GM21515 (cell line): ENCODE measurements at regions not wholly inside any gene's neighbourhood (a gene's known extent, or its start where the extent isn't known, plus 50 kb on each side); places are given as distances from the start of the nearest gene placed in this dataset.

Source experiments
- ATAC-seq: cut with Tn5 transposase; IDR thresholded peaks from one replicate; pipeline ENCODE4 v1.9.1; 2021; ENCODE audit not compliant: unreplicated experiment

DNA sequence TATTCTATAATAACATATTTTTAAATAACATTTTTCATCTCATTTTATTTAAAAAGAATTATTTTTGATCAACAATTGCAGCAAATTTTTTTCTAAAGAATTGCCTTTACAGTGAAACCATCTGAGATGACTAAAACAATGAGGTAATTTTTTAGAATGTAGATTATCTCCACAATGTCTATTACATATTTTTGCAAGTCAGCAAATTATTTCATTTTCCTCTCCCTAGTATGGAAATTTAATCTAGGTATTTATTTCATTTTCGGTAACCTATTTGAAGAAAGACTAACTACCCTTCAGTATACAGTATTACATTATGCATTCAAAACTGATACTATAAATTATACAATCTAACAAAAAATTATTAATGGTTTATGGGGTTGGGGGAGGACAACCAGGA, 213.2 kb upstream of the SP4 start:
- no peak for ATAC-seq

DNA sequence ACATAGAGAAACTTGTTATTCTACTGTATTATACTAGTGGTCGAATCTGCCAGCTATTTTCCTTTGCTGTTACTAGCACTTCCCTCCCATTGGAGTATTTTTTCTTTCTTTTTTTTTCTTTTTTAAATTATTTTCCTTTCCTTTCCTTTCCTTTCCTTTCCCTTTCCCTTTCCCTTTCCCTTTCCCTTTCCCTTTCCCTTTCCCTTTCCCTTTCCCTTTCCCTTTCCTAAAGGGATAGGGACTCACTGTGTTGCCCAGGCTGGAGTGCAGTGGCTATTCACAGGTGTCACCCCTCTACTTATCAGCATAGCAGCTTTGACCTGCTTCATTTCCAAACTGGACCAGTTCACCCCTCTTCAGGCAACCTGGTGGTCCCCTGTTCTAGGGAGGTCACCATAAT, 212.6 kb upstream of the SP4 start:
- ATAC-seq, result no peak

DNA sequence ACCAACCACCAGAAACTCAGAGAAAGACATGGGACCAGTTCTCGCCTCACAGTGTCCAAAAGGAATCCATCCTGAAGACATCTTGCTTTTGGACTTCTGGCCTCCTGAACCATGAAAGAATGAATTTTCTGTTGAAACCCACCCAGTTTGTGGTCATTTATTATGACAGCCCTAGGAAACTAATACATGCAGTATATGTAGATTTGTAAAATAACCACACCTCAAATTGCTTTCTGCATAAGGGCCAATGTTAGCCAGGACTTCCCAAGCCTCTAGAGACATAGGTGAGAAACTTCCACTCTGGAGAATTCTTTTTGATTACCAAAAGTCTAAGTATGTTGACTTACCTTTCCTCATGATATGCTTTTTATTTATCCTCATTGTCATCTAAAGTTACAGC, 210.5 kb upstream of the SP4 start:
- ATAC-seq, result no peak

- no peak for ATAC-seq
Observed at GRCh38 chr7:21218155-21218554, 209.7 kb upstream of the SP4 start.

DNA sequence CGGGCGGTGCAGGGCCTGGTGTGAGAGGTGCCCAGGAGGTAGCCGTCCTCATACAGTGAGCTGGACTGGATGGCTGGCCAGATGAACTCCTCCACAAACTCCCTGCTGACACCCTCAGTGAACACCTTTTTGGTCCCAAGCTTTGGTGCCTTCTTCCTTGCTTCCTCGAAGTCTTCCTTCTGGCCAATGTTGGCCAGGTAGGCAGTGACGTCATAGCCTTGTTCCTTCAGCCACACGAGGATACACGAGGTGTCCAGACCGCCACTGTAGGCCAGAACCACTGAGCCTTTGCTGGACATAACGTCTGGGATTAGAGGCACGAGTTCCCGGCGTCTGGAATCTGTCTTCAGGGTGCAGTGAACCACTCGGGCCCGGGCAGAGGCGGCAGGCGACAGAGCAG, 206.8 kb upstream of the SP4 start:
- no peak for ATAC-seq

GRCh38 chr7:21238400-21239116, 189.3 kb upstream of the SP4 start:
- no peak for ATAC-seq

DNA sequence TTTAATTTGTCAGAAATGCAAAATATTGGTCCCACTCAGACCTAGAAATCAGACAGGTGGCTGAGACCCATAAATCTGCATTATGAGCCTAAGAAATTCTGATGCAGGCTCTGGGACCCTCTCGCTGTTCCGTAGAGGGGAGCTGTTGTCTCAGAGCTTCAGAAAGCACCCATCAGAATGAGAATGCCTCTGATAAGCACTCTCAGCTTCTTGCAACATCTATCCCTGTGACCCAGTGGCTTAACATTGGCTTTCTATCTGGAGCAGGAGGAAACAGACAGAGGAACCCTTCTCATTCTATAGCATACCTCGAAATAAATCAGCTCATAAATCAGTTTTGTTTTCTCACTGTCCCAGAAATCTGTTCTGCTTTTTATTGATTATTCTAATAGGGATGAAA, 184.6 kb upstream of the SP4 start:
- ATAC-seq, result no peak

DNA sequence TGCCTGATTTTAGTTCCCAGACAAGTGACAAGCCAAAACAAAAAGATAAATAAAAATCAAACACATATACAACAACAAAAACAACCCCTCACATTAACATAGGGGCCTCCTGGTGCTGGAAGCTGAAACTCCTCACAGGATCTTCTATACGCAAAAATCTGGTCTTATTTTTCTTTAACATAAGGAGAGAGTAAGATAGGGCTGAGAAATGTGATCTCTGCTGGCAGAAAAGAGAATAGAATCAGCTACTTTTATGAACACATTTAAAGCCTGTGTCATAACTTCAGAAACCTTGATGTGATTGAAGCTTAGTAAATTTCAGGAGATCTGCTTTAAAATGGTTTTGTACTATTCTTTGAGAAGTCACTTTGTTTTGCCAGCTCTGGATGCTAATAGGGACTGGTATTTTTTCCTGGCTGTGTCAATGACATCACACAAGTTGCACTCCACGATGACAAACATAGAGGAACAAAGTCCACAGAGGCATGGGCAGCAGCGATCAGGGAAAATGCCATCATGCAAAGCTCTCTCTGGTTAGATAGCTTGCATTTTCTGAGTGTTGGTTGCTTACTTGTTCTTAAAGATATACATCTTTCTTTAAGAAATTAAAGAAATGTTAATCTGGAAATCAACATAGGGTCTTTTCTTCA, 176.6 kb upstream of the SP4 start:
- ATAC-seq, result no peak

DNA sequence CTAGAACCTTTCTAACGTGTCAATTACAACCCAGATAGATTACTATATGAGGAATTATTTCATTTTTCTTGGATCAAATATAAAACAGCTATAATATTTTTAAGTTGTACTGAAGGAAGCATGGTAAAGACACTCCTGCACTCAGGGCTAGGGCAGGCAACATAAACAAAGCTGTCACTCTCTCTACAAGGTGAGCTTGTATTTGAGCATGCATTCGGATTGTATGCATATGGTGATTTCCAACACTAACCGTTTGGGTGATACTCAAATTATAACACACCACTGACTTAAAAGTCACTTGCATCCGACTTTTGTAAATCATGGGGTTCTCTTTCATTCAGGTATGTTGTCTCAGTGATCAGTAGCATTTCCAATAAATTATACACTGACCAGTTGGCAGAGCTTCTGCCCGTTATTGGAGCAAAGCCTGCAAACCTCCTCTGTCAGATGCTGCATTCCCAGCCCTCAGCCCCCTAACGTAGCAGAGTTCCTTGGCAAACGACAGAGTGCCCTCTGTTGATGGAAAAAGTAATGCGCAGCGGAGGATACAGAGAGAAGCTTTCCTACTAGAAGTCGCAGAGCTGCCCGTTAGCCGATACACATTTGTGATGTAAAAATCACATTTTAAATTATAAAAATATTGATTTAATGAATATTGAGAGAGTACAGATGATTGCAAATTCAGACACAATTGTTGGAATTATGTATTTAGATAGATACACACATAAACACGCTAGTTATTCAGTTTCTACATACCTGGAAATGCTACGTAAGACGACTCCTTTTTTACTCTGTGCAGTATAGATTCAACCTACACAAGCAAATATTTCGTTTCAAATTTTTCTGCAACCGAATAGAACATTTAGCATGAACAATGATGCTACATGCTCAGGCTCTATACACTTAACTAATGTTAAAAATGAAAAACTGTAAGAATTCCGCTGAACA, 173.9 kb upstream of the SP4 start:
- no peak for ATAC-seq

GRCh38 chr7:21256310-21256877, 171.5 kb upstream of the SP4 start:
- ATAC-seq, result no peak

- ATAC-seq, result no peak
Observed at GRCh38 chr7:21260939-21261338, 166.9 kb upstream of the SP4 start.

GRCh38 chr7:21261627-21262594, 166.0 kb upstream of the SP4 start:
- ATAC-seq, result peak; percentile 86

GRCh38 chr7:21269021-21269420, 158.9 kb upstream of the SP4 start:
- no peak for ATAC-seq

- no peak for ATAC-seq
Observed at GRCh38 chr7:21276471-21277035, 151.3 kb upstream of the SP4 start.

DNA sequence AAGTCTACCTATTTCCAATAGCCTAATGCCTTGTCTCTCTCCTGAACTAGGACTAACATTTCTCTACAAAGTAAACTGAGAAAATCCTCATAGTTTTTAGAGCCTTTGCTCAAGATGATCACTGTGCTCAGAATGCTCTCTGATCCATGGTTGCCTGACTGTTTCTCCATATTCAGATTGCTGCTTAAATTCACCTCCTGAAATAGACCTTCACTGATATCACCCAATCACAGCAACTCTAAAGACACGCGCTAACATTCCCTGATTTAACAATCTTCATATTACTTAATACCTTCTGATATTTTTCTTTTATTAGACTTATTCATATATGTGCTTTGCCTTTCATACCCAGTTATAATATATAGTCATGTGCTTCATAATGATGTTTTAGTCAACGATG, 148.9 kb upstream of the SP4 start:
- no peak for ATAC-seq

- ATAC-seq, result no peak
Observed at GRCh38 chr7:21281193-21281592, 146.7 kb upstream of the SP4 start.

GRCh38 chr7:21293771-21294170, 134.1 kb upstream of the SP4 start:
- no peak for ATAC-seq

GRCh38 chr7:21299766-21300165, 128.1 kb upstream of the SP4 start:
- ATAC-seq, result no peak

DNA sequence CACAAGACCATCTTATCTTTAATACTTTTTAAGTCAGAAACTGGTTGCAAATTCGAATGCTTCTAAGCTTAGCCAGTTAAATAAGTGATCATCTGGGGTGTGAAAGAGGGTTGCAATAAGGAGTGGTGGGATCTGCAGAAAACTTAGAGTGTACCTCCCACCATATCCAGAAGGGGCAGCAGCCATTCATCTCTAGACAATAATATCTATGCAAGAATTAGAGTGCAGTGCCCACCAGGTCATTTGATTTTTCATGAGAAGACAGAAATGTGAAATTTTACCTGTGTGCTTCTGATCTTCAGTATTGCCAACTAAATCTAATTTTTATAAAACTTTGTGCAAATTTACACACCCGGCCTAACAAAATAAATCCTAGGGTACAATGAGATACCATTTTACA, 127.2 kb upstream of the SP4 start:
- no peak for ATAC-seq

- ATAC-seq, result no peak
Observed at GRCh38 chr7:21304808-21305375, 123.0 kb upstream of the SP4 start.
